Choroid plexus epithelial cell (primary cell): ENCODE measurements at regions not wholly inside any gene's neighbourhood (a gene's known extent, or its start where the extent isn't known, plus 50 kb on each side); places are given as distances from the start of the nearest gene placed in this dataset.

Experiments
- DNase-seq: peaks from one replicate; pipeline ENCODE4 v3.0.0-alpha.2; 2010; ENCODE audit warnings: low read depth
- H3K4me3 ChIP-seq: 2 replicates; pipeline ENCODE4 v1.5.1; 2011; ENCODE audit warnings: low read depth, mild to moderate bottlenecking, control low read depth, low read length, moderate library complexity
- CTCF ChIP-seq: conservative IDR thresholded peaks from 2 replicates; pipeline ENCODE4 v1.5.1; 2011; ENCODE audit warnings: low read depth, mild to moderate bottlenecking, control low read depth, inconsistent platforms, low read length, moderate library complexity

- no peak for TF ChIP-seq CTCF
- DNase-seq, result no peak
These were observed 121.3 kb upstream of the DDX18 start for GRCh38 chr2:117693154-117693553.

GRCh38 chr2:117693651-117694050 lies 120.8 kb upstream of the DDX18 start:
- no peak for TF ChIP-seq CTCF
- H3K4me3 ChIP-seq, result no peak overlapping the region
- no peak for DNase-seq

More at GRCh38 chr2:117693154-117693553, 121.3 kb upstream of the DDX18 start:
- no peak overlapping the region for H3K4me3 ChIP-seq

- TF ChIP-seq CTCF, result no peak
- H3K4me3 ChIP-seq, result no peak overlapping the region
- DNase-seq, result no peak
These were observed 116.2 kb upstream of the DDX18 start for GRCh38 chr2:117698287-117698686.

GRCh38 chr2:117698819-117699218 lies 115.7 kb upstream of the DDX18 start:
- no peak for TF ChIP-seq CTCF
- H3K4me3 ChIP-seq, result no peak overlapping the region
- DNase-seq, result no peak

- DNase-seq, result no peak
- no peak for TF ChIP-seq CTCF
- H3K4me3 ChIP-seq, result no peak overlapping the region
These were observed 114.0 kb upstream of the DDX18 start for GRCh38 chr2:117700471-117700870.

GRCh38 chr2:117701365-117701764 lies 113.1 kb upstream of the DDX18 start:
- DNase-seq, result no peak
- H3K4me3 ChIP-seq, result no peak overlapping the region
- TF ChIP-seq CTCF, result no peak

- H3K4me3 ChIP-seq, result no peak overlapping the region
- no peak for TF ChIP-seq CTCF
- no peak for DNase-seq
These were observed 112.4 kb upstream of the DDX18 start for GRCh38 chr2:117702098-117702497.
